H1 (cell line): ENCODE measurements at regions not wholly inside any gene's neighbourhood (a gene's known extent, or its start where the extent isn't known, plus 50 kb on each side); places are given as distances from the start of the nearest gene placed in this dataset.

Experiments used
- BCL11A ChIP-seq, 2 experiments: IDR thresholded peaks; one replicate each; pipeline ENCODE4 v1.6.1; 2011; ENCODE audit warnings: low read depth in 2 of 2, low read length in 2 of 2, mild to moderate bottlenecking in 2 of 2
- CHD1 ChIP-seq: IDR thresholded peaks from 2 replicates; pipeline ENCODE4 v1.6.1; 2012; ENCODE audit warnings: low read depth, low read length, improper control_type of control experiment
- CHD7 ChIP-seq: fragments of 300-600 bp; sonication (generic); IDR thresholded peaks from 2 replicates; pipeline ENCODE4 v1.7.1; 2012; ENCODE audit warnings: low read length, moderate library complexity, mild to moderate bottlenecking, inconsistent platforms; ENCODE audit not compliant: insufficient replicate concordance
- SIN3A ChIP-seq, 2 experiments: IDR thresholded peaks in 1 of 2; conservative IDR thresholded peaks in 1 of 2; 2 replicates each; pipeline ENCODE4 v1.6.1; 2011 to 2012; ENCODE audit warnings: low read length in 2 of 2, improper control_type of control experiment in 1 of 2, low read depth in 1 of 2, mild to moderate bottlenecking in 1 of 2

GRCh38 chr22:34866081-34866480 is 199.9 kb upstream of the ISX start (continued):
- TF ChIP-seq CHD7 (no peak), CHD1 (no peak), SIN3A (conservative IDR thresholded peaks at IDR 0.05 in 1 of 2, IDR thresholded peaks at IDR 0.05 in 1 of 2; ENCODE audit: low read depth in 1 of 2, low read length in 2 of 2) (no peak), BCL11A (IDR thresholded peaks at IDR 0.05; ENCODE audit: low read depth in 2 of 2, low read length in 2 of 2) (no peak)
- TF ChIP-seq, all 59 proteins: peak for 0
